ENCODE measurements at regions not wholly inside any gene's neighbourhood (a gene's known extent, or its start where the extent isn't known, plus 50 kb on each side); places are given as distances from the start of the nearest gene placed in this dataset.

GRCh38 chr1:191457889-191458288 lies 700.4 kb upstream of the RGS18 start:
- no peaks in the 10 kb centered on the region for H3K9me3 Mint-ChIP-seq
- no peak overlapping the region for H3K4me3 Mint-ChIP-seq
- H3K36me3 Mint-ChIP-seq: no peaks in the 10 kb centered on the region
- no peak for DNase-seq (ENCODE audit: low spot score in 2 of 2, unreplicated experiment in 2 of 2)
- H3K27ac Mint-ChIP-seq: no peak overlapping the region
- TF ChIP-seq CTCF (IDR thresholded peaks at IDR 0.05; ENCODE audit: unreplicated experiment): no peak
- no peaks in the 10 kb centered on the region for H3K4me1 Mint-ChIP-seq
- no peaks in the 10 kb centered on the region for H3K27me3 Mint-ChIP-seq (ENCODE audit: low read depth)

DNA sequence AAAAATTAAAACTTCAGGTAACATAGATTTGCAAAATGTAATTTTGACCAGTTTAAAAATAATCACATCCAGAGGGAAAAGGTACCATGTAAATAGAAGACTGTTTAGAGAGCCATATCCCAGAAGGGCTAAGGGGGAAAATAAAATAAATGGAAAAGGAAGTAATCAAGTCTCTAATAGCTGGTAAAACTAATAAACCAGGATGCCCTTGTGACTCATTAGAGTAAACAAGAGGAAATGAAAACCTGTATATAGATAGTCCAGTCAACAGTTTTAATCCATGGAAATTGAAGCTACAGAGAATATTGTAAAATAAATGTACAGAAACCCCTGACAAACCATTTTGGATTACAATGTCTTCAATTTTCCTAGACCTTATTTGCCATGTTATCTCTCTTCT lies 698.0 kb upstream of the RGS18 start:
- TF ChIP-seq CTCF (IDR thresholded peaks at IDR 0.05; ENCODE audit: unreplicated experiment): no peak
- no peaks in the 10 kb centered on the region for H3K36me3 Mint-ChIP-seq

DNA sequence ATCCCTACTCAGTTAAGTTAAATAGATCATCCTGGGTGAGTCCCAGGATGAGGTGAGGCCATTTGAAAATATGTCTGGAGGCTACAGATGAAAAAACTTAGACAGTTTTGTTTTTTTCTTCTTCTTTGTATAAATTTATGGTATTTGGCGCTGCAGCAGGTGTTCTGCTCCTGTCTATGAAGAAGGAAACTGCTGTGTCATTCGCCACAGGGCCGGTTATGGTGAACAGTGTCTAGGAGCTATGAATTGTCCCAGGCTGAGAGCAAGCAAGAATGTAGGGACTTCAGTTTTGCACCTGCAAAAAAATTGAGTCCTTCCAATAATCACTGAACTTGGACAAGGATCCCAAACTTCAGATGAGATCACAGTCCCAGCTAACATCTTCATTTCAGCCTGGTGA lies 674.3 kb upstream of the RGS18 start:
- H3K4me1 Mint-ChIP-seq: no peaks in the 10 kb centered on the region
- H3K9me3 Mint-ChIP-seq: peaks cover 18% of the 10 kb centered on the region
- DNase-seq (ENCODE audit: low spot score in 2 of 2, unreplicated experiment in 2 of 2): no peak
- no peak for TF ChIP-seq CTCF (IDR thresholded peaks at IDR 0.05; ENCODE audit: unreplicated experiment)
- H3K27ac Mint-ChIP-seq: no peak overlapping the region
- H3K27me3 Mint-ChIP-seq (ENCODE audit: low read depth): no peaks in the 10 kb centered on the region
- no peaks in the 10 kb centered on the region for H3K36me3 Mint-ChIP-seq
- H3K4me3 Mint-ChIP-seq: no peak overlapping the region

More for the DNA sequence above, 698.0 kb upstream of the RGS18 start:
- DNase-seq (ENCODE audit: low spot score in 2 of 2, unreplicated experiment in 2 of 2): no peak
- H3K27me3 Mint-ChIP-seq (ENCODE audit: low read depth): no peaks in the 10 kb centered on the region
- no peak overlapping the region for H3K27ac Mint-ChIP-seq
- H3K4me3 Mint-ChIP-seq: no peak overlapping the region
- no peaks in the 10 kb centered on the region for H3K9me3 Mint-ChIP-seq
- no peaks in the 10 kb centered on the region for H3K4me1 Mint-ChIP-seq

GRCh38 chr1:191490303-191490702 lies 668.0 kb upstream of the RGS18 start:
- no peak for TF ChIP-seq CTCF (IDR thresholded peaks at IDR 0.05; ENCODE audit: unreplicated experiment)
- Mint-ChIP-seq H3K9me3 (peaks cover 27% of the 10 kb centered on the region), H3K4me1 (no peaks in the 10 kb centered on the region), H3K27me3 (ENCODE audit: low read depth) (no peaks in the 10 kb centered on the region), H3K36me3 (no peaks in the 10 kb centered on the region), H3K4me3 (no peak overlapping the region), H3K27ac (no peak overlapping the region)
- no peak for DNase-seq (ENCODE audit: low spot score in 2 of 2, unreplicated experiment in 2 of 2)

DNA sequence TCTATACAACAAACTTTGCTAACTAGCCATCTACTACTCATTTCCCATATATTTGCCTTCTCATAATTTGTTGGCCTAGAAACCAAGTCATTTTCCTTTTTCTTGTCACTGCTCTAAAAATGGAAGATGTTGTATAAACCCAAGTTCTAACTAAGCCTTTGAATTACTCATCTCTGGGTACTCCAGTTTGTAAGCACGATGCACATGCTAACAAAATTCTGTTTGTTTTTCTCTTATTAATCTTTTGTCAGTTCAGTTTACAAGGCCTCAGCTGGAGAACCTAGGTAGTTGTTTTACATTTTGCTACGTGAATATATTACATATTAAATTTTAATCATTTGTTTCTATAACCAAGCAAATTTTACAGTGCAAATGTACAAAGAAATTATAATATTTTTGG lies 663.2 kb upstream of the RGS18 start:
- Mint-ChIP-seq H3K4me1 (peaks cover 7% of the 10 kb centered on the region), H3K9me3 (peaks cover under 1% of the 10 kb centered on the region), H3K27me3 (ENCODE audit: low read depth) (peaks cover 3% of the 10 kb centered on the region), H3K4me3 (no peak overlapping the region), H3K36me3 (no peaks in the 10 kb centered on the region), H3K27ac (no peak overlapping the region)
- DNase-seq (ENCODE audit: low spot score in 2 of 2, unreplicated experiment in 2 of 2): no peak
- TF ChIP-seq CTCF (IDR thresholded peaks at IDR 0.05; ENCODE audit: unreplicated experiment): no peak

DNA sequence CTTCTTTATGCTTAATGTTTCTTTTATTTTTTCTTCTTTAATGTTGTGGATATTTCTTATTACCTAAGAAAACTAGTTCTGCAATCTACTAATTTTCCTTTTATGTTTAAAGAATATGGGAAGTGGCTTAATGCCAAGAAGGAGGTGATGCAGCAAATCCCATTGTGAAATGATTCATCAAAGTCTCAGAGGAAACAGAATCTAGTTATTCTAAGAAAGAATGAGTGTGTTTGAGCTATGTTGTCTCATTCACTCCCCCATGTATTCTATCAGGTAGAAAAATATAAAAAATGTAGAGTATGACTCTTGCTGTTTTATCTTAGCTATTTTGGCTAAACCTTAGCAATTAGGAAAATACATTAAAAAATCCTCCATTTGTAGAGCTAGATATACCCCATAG lies 659.9 kb upstream of the RGS18 start:
- Mint-ChIP-seq H3K9me3 (no peaks in the 10 kb centered on the region), H3K27ac (no peak overlapping the region), H3K36me3 (no peaks in the 10 kb centered on the region), H3K27me3 (ENCODE audit: low read depth) (peaks cover 7% of the 10 kb centered on the region), H3K4me1 (peaks cover 7% of the 10 kb centered on the region), H3K4me3 (no peak overlapping the region)
- no peak for TF ChIP-seq CTCF (IDR thresholded peaks at IDR 0.05; ENCODE audit: unreplicated experiment)
- no peak for DNase-seq (ENCODE audit: low spot score in 2 of 2, unreplicated experiment in 2 of 2)
